ENCODE measurements at regions not wholly inside any gene's neighbourhood (a gene's known extent, or its start where the extent isn't known, plus 50 kb on each side); places are given as distances from the start of the nearest gene placed in this dataset.

DNA sequence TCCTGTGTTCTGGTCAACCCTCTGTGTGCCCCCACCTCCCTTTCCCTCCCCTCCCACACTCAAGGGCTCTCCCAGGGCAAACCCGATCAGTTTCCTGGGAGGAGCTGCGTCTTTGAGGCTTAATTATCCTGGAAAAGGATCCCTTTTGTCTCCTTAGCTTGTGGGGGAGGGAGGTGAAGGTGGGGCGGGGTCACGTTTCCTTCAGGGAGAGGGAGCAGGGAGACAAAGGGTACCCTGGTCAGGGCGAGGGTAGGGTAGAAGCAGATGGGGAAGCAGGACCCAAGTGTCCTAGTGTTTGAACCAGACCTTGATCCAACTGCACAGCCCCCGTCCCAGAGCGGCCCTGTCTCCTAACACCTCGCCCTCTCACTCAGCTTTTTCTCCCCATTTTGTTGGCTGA lies 90.1 kb downstream of the HIF1AN start:
- no peak for DNase-seq (ENCODE audit: low read depth)
- TF ChIP-seq, protein P1, sequence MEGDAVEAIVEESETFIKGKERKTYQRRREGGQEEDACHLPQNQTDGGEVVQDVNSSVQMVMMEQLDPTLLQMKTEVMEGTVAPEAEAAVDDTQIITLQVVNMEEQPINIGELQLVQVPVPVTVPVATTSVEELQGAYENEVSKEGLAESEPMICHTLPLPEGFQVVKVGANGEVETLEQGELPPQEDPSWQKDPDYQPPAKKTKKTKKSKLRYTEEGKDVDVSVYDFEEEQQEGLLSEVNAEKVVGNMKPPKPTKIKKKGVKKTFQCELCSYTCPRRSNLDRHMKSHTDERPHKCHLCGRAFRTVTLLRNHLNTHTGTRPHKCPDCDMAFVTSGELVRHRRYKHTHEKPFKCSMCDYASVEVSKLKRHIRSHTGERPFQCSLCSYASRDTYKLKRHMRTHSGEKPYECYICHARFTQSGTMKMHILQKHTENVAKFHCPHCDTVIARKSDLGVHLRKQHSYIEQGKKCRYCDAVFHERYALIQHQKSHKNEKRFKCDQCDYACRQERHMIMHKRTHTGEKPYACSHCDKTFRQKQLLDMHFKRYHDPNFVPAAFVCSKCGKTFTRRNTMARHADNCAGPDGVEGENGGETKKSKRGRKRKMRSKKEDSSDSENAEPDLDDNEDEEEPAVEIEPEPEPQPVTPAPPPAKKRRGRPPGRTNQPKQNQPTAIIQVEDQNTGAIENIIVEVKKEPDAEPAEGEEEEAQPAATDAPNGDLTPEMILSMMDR (conservative IDR thresholded peaks at IDR 0.05; ENCODE audit: low read depth, low read length), result no peak
- H3K4me3 ChIP-seq (ENCODE audit: low read depth, low read length), result no peak overlapping the region

DNA sequence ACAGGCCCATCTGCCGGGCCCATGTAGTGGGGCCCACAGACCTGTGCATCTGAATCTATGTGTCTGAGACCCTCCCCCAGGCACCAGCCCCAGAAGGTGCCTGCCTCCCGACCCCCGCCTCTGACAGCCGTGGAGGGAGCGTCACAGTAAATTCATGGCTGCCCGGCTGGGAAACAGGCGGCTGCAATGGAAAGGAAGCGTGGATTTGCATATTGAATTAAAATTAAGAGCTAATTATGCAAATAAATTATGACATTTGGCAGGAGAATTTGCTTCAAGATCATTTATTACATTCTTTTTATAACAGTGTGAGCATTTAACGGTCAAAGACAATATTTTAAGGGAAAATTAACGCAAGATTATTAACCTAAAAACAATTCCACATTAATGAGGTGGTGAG lies 92.3 kb downstream of the HIF1AN start:
- no peak for DNase-seq (ENCODE audit: low read depth)
- H3K4me3 ChIP-seq (ENCODE audit: low read depth, low read length), result no peak overlapping the region
- TF ChIP-seq, protein P1 (conservative IDR thresholded peaks at IDR 0.05; ENCODE audit: low read depth, low read length), result no peak

DNA sequence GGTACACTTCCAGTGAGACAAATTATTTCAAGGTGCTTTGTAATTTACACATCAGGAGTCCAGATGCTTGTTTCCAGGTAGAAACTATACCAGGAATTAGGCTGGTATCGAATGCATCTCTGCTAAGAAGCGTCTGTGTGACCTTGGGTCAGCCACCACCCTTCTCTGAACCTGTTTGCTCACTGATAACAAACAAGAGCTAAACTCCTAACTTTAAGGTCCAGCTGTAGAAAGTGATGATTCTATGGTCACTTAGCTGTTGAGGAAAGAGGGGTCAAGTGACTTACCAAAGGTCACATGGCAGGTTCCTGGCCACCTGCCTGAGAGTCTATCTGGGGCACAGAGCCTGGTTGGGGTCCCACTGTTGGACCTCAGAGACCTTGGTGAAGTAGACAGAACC lies 95.4 kb downstream of the HIF1AN start:
- no peak overlapping the region for H3K4me3 ChIP-seq (ENCODE audit: low read depth, low read length)
- TF ChIP-seq, protein P1 (conservative IDR thresholded peaks at IDR 0.05; ENCODE audit: low read depth, low read length), result no peak
- DNase-seq (ENCODE audit: low read depth), result no peak

DNA sequence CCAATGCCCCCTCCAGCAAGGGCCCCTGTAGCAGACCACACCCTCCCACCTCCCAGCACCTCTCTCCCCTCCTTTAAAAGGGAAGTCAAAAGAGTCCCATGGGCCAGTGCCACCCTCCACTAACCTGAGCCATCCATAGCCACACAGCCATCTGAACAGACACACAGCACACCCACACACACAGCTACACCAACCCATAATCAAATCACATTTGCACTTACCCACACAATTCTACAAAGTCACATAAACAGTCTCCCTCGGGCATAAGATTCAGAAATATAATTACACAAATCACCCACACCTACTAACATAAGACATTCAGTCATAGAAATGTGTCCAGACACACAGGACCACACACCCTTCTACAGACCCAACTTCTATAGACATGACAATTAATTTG lies 96.3 kb downstream of the HIF1AN start:
- TF ChIP-seq, protein P1 (conservative IDR thresholded peaks at IDR 0.05; ENCODE audit: low read depth, low read length), result no peak
- DNase-seq (ENCODE audit: low read depth), result no peak
- no peak overlapping the region for H3K4me3 ChIP-seq (ENCODE audit: low read depth, low read length)

DNA sequence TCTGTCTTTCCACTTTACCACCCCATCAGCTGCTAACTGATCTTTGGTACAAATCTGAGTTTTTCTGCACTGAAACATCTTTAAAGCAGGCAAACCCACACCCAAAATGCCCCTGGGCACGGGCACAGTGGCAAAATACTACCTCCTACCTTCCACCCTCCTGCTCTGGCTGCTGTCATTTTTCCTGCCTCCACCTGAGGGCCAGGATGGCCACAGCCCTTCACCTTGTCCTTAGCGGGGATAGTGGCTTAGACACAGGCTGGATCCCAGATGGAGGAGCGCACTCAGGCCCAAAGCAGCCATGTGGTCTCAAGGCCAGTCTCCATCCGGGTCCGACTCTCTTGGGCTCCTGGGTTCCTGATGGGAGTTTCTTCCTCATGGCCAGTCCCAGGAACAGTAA lies 98.3 kb downstream of the HIF1AN start:
- TF ChIP-seq, protein P1 (conservative IDR thresholded peaks at IDR 0.05; ENCODE audit: low read depth, low read length), result no peak
- no peak for DNase-seq (ENCODE audit: low read depth)
- H3K4me3 ChIP-seq (ENCODE audit: low read depth, low read length), result no peak overlapping the region

DNA sequence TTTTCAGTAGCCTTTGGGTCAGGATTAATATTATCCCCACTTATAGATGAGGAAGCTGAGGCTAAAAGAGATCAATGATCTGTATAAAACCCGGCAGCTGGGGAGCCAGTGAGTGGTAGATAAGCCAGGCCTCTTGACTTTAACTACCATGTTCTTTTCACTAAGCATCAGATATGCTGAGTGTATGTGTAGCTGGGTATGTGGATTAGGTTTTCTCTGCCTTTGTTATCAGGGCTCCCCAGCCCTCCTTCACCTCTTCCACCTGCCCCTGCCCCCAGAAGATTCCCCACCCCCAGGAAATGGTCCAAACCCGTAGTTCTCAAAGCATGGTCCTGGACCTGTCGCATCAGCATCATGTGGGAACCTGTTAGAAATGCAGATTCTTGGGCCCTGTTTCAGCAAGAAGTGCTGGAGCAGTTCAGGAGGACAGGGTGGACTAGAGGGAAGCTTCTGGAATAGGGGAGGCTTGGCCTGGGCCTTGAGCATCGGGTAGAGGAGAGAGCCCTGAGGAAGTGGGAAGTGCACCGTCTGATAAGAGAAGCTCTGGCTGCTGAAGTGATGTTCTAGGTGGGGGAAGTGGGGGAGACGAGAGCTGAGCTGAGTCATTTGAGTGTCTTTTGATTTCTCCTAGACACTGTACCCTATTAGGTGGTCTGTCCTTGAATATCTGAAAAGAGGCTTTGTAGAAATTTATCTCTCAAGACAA lies 101.3 kb downstream of the HIF1AN start:
- no peak overlapping the region for H3K4me3 ChIP-seq (ENCODE audit: low read depth, low read length)

More for the DNA sequence above, 101.3 kb downstream of the HIF1AN start:
- no peak for DNase-seq (ENCODE audit: low read depth)
- TF ChIP-seq, protein P1 (conservative IDR thresholded peaks at IDR 0.05; ENCODE audit: low read depth, low read length), result no peak

All from choroid plexus epithelial cell (primary cell).